ENCODE measurements at regions not wholly inside any gene's neighbourhood (a gene's known extent, or its start where the extent isn't known, plus 50 kb on each side); places are given as distances from the start of the nearest gene placed in this dataset.

GRCh38 chr10:81439445-81439844 lies 435.5 kb upstream of the NRG3 start:
- TF ChIP-seq, protein P1, sequence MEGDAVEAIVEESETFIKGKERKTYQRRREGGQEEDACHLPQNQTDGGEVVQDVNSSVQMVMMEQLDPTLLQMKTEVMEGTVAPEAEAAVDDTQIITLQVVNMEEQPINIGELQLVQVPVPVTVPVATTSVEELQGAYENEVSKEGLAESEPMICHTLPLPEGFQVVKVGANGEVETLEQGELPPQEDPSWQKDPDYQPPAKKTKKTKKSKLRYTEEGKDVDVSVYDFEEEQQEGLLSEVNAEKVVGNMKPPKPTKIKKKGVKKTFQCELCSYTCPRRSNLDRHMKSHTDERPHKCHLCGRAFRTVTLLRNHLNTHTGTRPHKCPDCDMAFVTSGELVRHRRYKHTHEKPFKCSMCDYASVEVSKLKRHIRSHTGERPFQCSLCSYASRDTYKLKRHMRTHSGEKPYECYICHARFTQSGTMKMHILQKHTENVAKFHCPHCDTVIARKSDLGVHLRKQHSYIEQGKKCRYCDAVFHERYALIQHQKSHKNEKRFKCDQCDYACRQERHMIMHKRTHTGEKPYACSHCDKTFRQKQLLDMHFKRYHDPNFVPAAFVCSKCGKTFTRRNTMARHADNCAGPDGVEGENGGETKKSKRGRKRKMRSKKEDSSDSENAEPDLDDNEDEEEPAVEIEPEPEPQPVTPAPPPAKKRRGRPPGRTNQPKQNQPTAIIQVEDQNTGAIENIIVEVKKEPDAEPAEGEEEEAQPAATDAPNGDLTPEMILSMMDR (conservative IDR thresholded peaks at IDR 0.05 in 1 of 2, IDR thresholded peaks at IDR 0.05 in 1 of 2; ENCODE audit: low read depth in 1 of 2, low read length in 2 of 2) = no peak
- TF ChIP-seq EZH2 (IDR thresholded peaks at IDR 0.05; ENCODE audit: low read length, missing control alignments) = no peak

All from fibroblast of lung (primary cell).